ENCODE measurements at regions not wholly inside any gene's neighbourhood (a gene's known extent, or its start where the extent isn't known, plus 50 kb on each side); places are given as distances from the start of the nearest gene placed in this dataset.
"Not testable (repeated sequence)": the region's sequence is repeated elsewhere in the genome, so short reads cannot be mapped to it uniquely, and the experiment has no call there.

DNA sequence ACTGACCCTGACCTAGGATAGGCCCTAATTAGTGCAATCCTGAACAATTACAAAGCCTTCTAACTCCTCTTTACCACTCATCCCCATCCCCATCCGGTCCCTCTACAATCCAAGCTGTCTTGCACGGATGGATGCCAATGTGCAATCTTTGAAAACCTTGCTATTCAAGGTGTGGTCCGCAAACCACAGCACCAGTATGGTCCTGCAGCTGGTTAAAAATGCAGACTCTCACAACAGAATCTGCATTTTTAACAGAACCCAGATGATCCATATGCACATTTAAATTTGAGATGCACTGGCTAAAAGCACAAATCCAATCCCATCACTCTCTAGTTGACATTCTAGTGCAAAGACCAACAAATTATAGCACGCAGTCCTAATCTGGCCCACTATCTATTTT is 230.6 kb upstream of the KRR1 start:
- H3K27ac ChIP-seq: no peak overlapping the region
- TF ChIP-seq POLR2A (IDR thresholded peaks at IDR 0.05) (no peak), CTCF (IDR thresholded peaks at IDR 0.05) (no peak), EP300 (IDR thresholded peaks at IDR 0.05) (no peak)
- DNase-seq (ENCODE audit: low spot score in 2 of 2): no peak
- H3K9me3 ChIP-seq: no peaks in the 10 kb centered on the region
- no peak overlapping the region for H3K4me3 ChIP-seq
- 88 to 89% methylated on average over 4 of the region's 4 CpGs for WGBS, 2 donors
- H3K36me3 ChIP-seq: no peaks in the 10 kb centered on the region
- H3K27me3 ChIP-seq: no peaks in the 10 kb centered on the region
- no peaks in the 10 kb centered on the region for H3K4me1 ChIP-seq

DNA sequence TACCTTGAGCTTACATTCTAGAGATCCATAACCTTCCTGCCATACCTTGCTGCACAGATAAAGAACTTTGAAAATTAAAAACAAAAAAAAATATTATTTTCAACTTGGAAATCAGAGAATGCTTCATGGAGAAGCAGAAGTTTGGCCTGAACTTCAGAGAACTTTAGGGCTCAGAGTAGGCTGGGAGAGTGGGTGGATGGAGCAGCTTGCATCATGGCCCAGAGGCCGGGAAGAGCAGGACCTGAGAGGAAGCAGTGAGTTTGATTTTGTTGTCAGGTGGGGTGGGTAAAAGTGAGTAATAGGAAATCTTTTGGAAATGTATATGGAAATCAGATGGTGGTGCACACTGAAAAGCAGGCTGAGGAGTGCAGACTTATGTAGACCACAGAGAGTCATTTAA is 228.5 kb upstream of the KRR1 start:
- no peak overlapping the region for H3K4me3 ChIP-seq
- H3K36me3 ChIP-seq: no peaks in the 10 kb centered on the region
- H3K4me1 ChIP-seq: no peaks in the 10 kb centered on the region
- no peaks in the 10 kb centered on the region for H3K27me3 ChIP-seq
- 65 to 75% methylated on average over 1 of the region's 1 CpG for WGBS, 2 donors
- no peak for DNase-seq (ENCODE audit: low spot score in 2 of 2)
- H3K9me3 ChIP-seq: no peaks in the 10 kb centered on the region
- TF ChIP-seq POLR2A (IDR thresholded peaks at IDR 0.05): no peak
- no peak for TF ChIP-seq CTCF (IDR thresholded peaks at IDR 0.05)
- no peak for TF ChIP-seq EP300 (IDR thresholded peaks at IDR 0.05)
- H3K27ac ChIP-seq: no peak overlapping the region

DNA sequence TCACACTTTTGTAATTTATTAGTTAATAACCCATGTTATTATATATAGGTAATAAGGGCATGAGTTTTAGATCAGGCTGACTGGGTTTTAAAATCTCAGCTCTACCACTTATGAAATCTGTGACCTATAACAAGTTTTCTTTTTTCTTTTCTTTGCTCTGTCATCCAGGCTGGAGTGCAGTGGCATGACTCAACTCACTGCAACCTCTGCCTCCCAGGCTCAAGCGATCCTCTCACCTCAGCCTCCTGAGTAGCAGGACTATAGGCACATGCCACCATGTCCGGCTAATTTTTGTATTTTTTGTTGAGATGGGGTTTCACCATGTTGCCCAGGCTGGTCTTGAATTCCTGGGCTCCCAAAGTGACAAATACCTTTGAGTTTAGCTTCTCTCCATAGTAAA is 227.7 kb upstream of the KRR1 start:
- not testable (repeated sequence) for H3K27me3 ChIP-seq; H3K27ac ChIP-seq; H3K9me3 ChIP-seq; H3K4me3 ChIP-seq; H3K4me1 ChIP-seq; H3K36me3 ChIP-seq; DNase-seq (ENCODE audit: low spot score in 2 of 2)
- WGBS, 2 donors: 95 to 96% methylated on average over 2 of the region's 2 CpGs

DNA sequence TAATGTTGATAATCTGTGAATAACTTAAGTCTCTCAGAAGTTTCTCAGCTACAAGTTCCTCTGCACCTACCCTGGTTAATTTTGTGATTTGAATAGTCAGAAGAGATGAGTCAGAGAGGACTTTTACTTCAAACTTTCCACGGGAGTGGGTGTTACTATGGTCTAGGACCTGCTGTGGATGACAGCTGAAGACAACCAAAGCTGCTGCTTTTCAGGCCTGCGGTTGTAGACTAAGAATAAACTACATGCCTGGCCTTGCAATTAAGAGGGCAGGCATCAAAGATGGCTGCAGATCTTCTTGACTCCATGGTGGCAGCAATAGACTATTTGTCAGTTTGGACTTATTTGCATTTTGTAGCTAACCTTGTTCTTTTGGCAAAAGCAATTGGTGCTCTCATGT is 227.1 kb upstream of the KRR1 start:
- Histone ChIP-seq H3K27ac (no peak overlapping the region), H3K9me3 (no peaks in the 10 kb centered on the region), H3K27me3 (no peaks in the 10 kb centered on the region), H3K4me3 (no peak overlapping the region), H3K4me1 (no peaks in the 10 kb centered on the region), H3K36me3 (no peaks in the 10 kb centered on the region)
- DNase-seq (ENCODE audit: low spot score in 2 of 2): no peak
- TF ChIP-seq CTCF (IDR thresholded peaks at IDR 0.05) (no peak), EP300 (IDR thresholded peaks at IDR 0.05) (no peak), POLR2A (IDR thresholded peaks at IDR 0.05) (no peak)
- 63 to 68% methylated on average over 2 of the region's 2 CpGs for WGBS, 2 donors

DNA sequence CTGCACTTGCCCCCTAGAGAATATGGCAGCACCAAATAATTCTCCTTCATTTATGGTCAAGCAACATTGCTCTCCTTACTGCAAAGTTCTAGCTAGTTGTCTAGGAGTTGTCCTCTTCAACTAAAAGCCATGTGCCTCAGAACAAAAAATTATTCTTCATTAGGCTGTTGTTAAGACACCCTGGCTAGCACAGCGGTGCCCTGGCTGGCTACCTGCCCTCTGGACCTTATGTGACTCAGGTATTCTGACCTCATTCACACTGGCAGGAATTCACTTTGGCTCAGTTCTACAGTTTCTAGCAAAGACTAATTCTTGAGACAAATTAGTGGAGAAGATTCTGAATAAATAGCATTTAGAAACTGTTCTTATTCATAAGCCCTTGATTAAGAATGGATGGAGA is 224.4 kb upstream of the KRR1 start:
- Histone ChIP-seq H3K4me1 (no peaks in the 10 kb centered on the region), H3K36me3 (no peaks in the 10 kb centered on the region), H3K27ac (no peak overlapping the region), H3K4me3 (no peak overlapping the region), H3K9me3 (no peaks in the 10 kb centered on the region), H3K27me3 (no peaks in the 10 kb centered on the region)
- TF ChIP-seq EP300 (IDR thresholded peaks at IDR 0.05) (no peak), POLR2A (IDR thresholded peaks at IDR 0.05) (no peak)
- 77 to 100% methylated on average over 1 of the region's 1 CpG for WGBS, 2 donors
- DNase-seq (ENCODE audit: low spot score in 2 of 2): no peak

GRCh38 chr12:75728826-75729225 is 217.4 kb upstream of the KRR1 start:
- no peak for DNase-seq (ENCODE audit: low spot score in 2 of 2)
- 85 to 94% methylated on average over 1 of the region's 1 CpG for WGBS, 2 donors
- no peaks in the 10 kb centered on the region for H3K36me3 ChIP-seq
- H3K4me1 ChIP-seq: peaks cover 0 to 18% (median 4%) of the 10 kb centered on the region in 4 donors
- H3K27ac ChIP-seq: no peak overlapping the region
- no peaks in the 10 kb centered on the region for H3K9me3 ChIP-seq
- no peak for TF ChIP-seq CTCF (IDR thresholded peaks at IDR 0.05)
- H3K4me3 ChIP-seq: no peak overlapping the region
- no peaks in the 10 kb centered on the region for H3K27me3 ChIP-seq
